Thoracic aorta (tissue), 2 donors: ENCODE measurements at regions not wholly inside any gene's neighbourhood (a gene's known extent, or its start where the extent isn't known, plus 50 kb on each side); places are given as distances from the start of the nearest gene placed in this dataset.

ENCODE experiments used
- ATAC-seq: fragments of 150-250 bp; one replicate; pipeline ENCODE4 v1.8.0; 2017; ENCODE audit warnings: low read depth; ENCODE audit not compliant: insufficient number of reproducible peaks, low FRiP score
- DNase-seq: peaks from one replicate; pipeline ENCODE4 v3.0.0-alpha.2; 2020; ENCODE audit warnings: low spot score
- H3K27ac ChIP-seq, 2 donors: fragments of 200-600 bp; sonication (generic); 1 replicate in 1 of 2; 2 replicates in 1 of 2; pipeline ENCODE4 v1.5.1; 2016; ENCODE audit warnings: mild to moderate bottlenecking in 2 of 2, moderate library complexity in 2 of 2
- H3K27me3 ChIP-seq: fragments of 200-600 bp; sonication (generic); replicated peaks from 2 replicates; pipeline ENCODE4 v1.6.0; 2016; ENCODE audit warnings: mild to moderate bottlenecking; ENCODE audit not compliant: insufficient read depth
- H3K36me3 ChIP-seq: fragments of 200-600 bp; sonication (generic); one replicate; pipeline ENCODE4 v1.5.1; 2016
- H3K4me1 ChIP-seq, 2 donors: fragments of 200-600 bp; sonication (generic); 1 replicate in 1 of 2; 2 replicates in 1 of 2; pipeline versions ENCODE4 v1.5.1 to v1.6.0; 2016; ENCODE audit warnings: low read depth in 2 of 2, mild to moderate bottlenecking in 1 of 2; ENCODE audit not compliant: control insufficient read depth in 1 of 2
- H3K4me3 ChIP-seq: fragments of 200-600 bp; sonication (generic); 2 replicates; pipeline ENCODE4 v1.5.1; 2016; ENCODE audit warnings: mild to moderate bottlenecking
- H3K9me3 ChIP-seq: fragments of 200-600 bp; sonication (generic); 2 replicates; pipeline ENCODE4 v1.5.1; 2016
- TF ChIP-seq, protein P1 (sequence below): fragments of 200-600 bp; sonication (generic); IDR thresholded peaks from one replicate; pipeline ENCODE4 v1.5.1; 2019; ENCODE audit warnings: antibody characterized with exemption

DNA sequence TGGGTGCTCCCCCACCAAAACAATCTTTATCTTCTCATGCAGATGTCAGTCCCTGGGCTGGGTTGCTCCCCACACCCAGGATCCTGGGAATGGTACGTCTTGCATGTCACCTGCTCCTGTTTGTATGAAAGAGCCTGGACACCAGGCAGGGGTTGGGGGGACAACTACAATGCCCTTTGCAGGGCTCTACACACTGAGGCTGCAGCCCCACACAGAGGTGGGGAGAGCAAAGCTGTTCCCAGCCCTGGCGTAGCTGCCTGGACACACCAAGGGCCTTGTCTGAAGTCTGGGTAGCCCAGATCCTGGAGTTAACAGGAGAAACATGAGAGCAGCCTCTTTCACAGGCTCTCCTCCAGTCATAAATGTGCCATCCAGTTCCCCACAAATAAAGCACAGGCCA lies 61.2 kb upstream of the TMEM72 start:
- no peaks in the 10 kb centered on the region for H3K27me3 ChIP-seq
- DNase-seq, result no peak
- TF ChIP-seq, protein P1, sequence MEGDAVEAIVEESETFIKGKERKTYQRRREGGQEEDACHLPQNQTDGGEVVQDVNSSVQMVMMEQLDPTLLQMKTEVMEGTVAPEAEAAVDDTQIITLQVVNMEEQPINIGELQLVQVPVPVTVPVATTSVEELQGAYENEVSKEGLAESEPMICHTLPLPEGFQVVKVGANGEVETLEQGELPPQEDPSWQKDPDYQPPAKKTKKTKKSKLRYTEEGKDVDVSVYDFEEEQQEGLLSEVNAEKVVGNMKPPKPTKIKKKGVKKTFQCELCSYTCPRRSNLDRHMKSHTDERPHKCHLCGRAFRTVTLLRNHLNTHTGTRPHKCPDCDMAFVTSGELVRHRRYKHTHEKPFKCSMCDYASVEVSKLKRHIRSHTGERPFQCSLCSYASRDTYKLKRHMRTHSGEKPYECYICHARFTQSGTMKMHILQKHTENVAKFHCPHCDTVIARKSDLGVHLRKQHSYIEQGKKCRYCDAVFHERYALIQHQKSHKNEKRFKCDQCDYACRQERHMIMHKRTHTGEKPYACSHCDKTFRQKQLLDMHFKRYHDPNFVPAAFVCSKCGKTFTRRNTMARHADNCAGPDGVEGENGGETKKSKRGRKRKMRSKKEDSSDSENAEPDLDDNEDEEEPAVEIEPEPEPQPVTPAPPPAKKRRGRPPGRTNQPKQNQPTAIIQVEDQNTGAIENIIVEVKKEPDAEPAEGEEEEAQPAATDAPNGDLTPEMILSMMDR, result no peak
- ATAC-seq, result no peak
- no peaks in the 10 kb centered on the region for H3K4me1 ChIP-seq
- H3K9me3 ChIP-seq, result peaks cover 3% of the 10 kb centered on the region
- no peak overlapping the region for H3K27ac ChIP-seq
- H3K4me3 ChIP-seq, result no peak overlapping the region
- H3K36me3 ChIP-seq, result no peaks in the 10 kb centered on the region

DNA sequence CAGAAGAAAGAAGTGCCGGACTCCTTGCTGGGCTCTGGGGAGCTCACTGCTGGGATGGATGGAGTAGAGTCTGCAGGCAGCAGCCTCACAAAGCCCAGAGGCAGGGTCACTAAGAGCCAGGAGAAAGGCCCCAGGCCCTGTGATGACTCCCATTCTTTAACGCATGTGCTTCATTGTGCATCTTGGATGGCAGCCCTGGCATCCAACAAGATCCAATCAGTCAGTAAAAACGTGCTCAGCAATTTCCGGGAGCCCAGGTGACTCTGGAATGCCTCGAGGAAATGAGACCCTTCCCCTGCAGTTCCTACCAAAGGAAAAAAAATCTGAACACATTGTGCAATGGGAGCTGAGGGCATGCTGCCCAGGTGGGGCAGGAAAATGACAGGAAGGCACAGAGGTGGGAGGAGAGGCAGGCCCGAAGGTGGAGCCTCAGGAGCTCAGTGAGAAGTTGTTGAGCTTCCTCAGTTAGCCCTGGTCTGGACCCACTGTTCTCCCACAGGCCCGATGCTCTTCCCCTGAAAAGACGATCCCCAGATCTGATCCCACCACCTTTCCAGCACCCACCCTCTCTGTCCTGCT lies 60.7 kb upstream of the TMEM72 start:
- Histone ChIP-seq H3K9me3 (peaks cover 3% of the 10 kb centered on the region), H3K4me3 (no peak overlapping the region), H3K27me3 (no peaks in the 10 kb centered on the region), H3K4me1 (no peaks in the 10 kb centered on the region), H3K36me3 (no peaks in the 10 kb centered on the region), H3K27ac (no peak overlapping the region)
- TF ChIP-seq, protein P1, result no peak
- no peak for DNase-seq
- no peak for ATAC-seq

DNA sequence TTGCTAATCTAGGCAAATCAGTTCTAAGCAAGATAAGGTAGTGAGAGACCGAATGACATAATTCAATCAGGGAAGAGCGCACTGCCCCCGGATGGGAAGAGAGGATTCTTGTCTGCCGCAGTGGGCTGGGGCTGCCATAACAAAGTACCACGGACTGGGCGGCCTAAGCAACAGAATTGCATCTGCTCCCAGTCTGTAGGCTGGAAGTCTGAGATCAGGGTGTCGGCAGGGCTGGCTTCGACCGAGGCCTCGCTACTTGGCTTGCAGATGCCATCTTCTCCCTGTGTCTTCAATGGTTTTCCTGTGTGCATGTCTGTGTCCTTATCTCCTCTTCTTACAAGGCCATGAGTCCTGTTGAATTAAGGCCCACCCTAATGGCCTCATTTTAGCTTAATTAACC lies 59.7 kb upstream of the TMEM72 start:
- Histone ChIP-seq H3K27me3 (no peaks in the 10 kb centered on the region), H3K4me1 (no peaks in the 10 kb centered on the region), H3K27ac (no peak overlapping the region), H3K9me3 (peaks cover 3% of the 10 kb centered on the region), H3K4me3 (no peak overlapping the region), H3K36me3 (no peaks in the 10 kb centered on the region)
- TF ChIP-seq, protein P1, result no peak
- ATAC-seq (no peak), DNase-seq (no peak)

DNA sequence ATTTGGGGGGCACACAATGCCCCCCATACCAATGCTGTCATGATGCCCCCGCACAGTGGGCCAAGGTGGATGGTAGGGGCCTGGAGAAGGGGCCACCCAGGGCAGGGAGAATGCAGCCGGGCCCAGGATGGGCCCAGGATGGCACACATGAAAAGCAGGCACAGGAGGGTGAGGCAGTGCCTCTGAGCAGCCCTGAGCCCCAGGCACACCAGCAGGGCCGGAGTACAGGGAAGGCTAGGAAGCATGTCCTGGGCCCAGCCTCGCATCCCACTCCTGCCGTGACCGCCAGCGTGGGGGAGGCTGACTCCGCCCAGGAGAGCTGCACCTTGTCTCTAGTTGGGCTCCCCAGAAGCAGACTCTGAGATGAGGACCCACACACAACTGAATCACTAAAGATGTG lies 59.3 kb upstream of the TMEM72 start:
- TF ChIP-seq, protein P1, result no peak

DNA sequence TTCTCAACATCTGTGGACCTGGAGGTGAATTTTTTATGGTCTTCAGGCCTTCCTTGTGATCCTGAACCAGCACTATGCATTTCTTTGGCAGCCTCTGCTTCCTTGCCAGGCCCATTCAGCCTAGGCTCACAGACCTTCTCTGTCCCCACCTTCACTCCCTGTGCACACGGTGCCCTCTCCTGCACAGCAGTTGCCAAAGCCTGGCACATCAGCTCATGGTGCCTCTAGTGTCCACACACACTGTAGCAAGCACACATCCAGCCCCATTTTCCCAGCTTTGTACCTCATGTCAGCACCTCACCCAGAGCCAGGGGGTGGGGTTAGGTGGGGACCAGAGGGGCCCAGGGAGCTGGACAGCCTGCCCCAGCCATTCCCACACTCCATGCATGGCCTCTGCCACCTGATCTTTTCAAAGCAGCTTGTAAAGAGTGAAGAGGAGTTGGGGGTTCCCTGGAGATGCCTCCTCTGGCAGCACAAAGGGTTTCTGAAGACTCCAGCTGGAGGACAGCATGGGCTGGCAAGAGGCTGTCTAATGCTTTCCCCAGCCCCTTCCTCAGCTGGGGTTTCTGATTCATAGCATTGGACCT lies 57.9 kb upstream of the TMEM72 start:
- TF ChIP-seq, protein P1, result no peak

More for the DNA sequence above, 59.3 kb upstream of the TMEM72 start:
- ATAC-seq (no peak), DNase-seq (no peak)
- H3K9me3 ChIP-seq, result peaks cover 3% of the 10 kb centered on the region
- H3K36me3 ChIP-seq, result no peaks in the 10 kb centered on the region
- H3K4me1 ChIP-seq, result no peaks in the 10 kb centered on the region
- H3K27ac ChIP-seq, result no peak overlapping the region
- no peaks in the 10 kb centered on the region for H3K27me3 ChIP-seq
- no peak overlapping the region for H3K4me3 ChIP-seq

More for the DNA sequence above, 57.9 kb upstream of the TMEM72 start:
- no peak for DNase-seq
- H3K27me3 ChIP-seq, result no peaks in the 10 kb centered on the region
- no peak overlapping the region for H3K4me3 ChIP-seq
- H3K36me3 ChIP-seq, result no peaks in the 10 kb centered on the region
- no peaks in the 10 kb centered on the region for H3K4me1 ChIP-seq
- no peak overlapping the region for H3K27ac ChIP-seq
- H3K9me3 ChIP-seq, result peaks cover 3% of the 10 kb centered on the region
- ATAC-seq, result no peak
